Activated CD4-positive, alpha-beta T cell treated with anti-CD3 and anti-CD28 coated beads, Interleukin-2, Interleukin-4, amounts not matched to agents 100 ng/mL and 50 ng/mL, durations not matched to agents 16 hours and 8 hours (primary cell): ENCODE measurements at regions not wholly inside any gene's neighbourhood (a gene's known extent, or its start where the extent isn't known, plus 50 kb on each side); places are given as distances from the start of the nearest gene placed in this dataset.
A peak's percentile ranks its signal among the peaks of the same experiment; 100 is the strongest.
"Not testable (repeated sequence)": the region's sequence is repeated elsewhere in the genome, so short reads cannot be mapped to it uniquely, and the experiment has no call there.

Experiments
- DNase-seq: peaks from one replicate; pipeline ENCODE4 v3.0.0-alpha.2; 2020; ENCODE audit warnings: low spot score

- DNase-seq: no peak
Measured at GRCh38 chr2:58608146-58608545, 367.0 kb upstream of the FANCL start.

- DNase-seq: no peak
Measured at GRCh38 chr2:58607448-58607847, 366.3 kb upstream of the FANCL start.

- no peak for DNase-seq
Measured at GRCh38 chr2:58606799-58607198, 365.7 kb upstream of the FANCL start.

- no peak for DNase-seq
Measured at GRCh38 chr2:58604096-58604495, 363.0 kb upstream of the FANCL start.

- DNase-seq: no peak
Measured at GRCh38 chr2:58601017-58601416, 359.9 kb upstream of the FANCL start.

GRCh38 chr2:58598171-58598570 is 357.0 kb upstream of the FANCL start:
- DNase-seq: no peak

- no peak for DNase-seq
Measured at GRCh38 chr2:58595714-58596113, 354.6 kb upstream of the FANCL start.

GRCh38 chr2:58594762-58595161 is 353.6 kb upstream of the FANCL start:
- DNase-seq: no peak

GRCh38 chr2:58594175-58594574 is 353.1 kb upstream of the FANCL start:
- DNase-seq: no peak

GRCh38 chr2:58586178-58586577 is 345.1 kb upstream of the FANCL start:
- not testable (repeated sequence) for DNase-seq

- DNase-seq: no peak
Measured at GRCh38 chr2:58585233-58585632, 344.1 kb upstream of the FANCL start.

- no peak for DNase-seq
Measured at GRCh38 chr2:58584606-58585118, 343.5 kb upstream of the FANCL start.

GRCh38 chr2:58578276-58578675 is 337.2 kb upstream of the FANCL start:
- DNase-seq: no peak

- no peak for DNase-seq
Measured at GRCh38 chr2:58574873-58575272, 333.7 kb upstream of the FANCL start.

- DNase-seq: no peak
Measured at GRCh38 chr2:58572731-58573130, 331.6 kb upstream of the FANCL start.

- peak; percentile 40 for DNase-seq
Measured at GRCh38 chr2:58571181-58571852, 330.2 kb upstream of the FANCL start.

- DNase-seq: no peak
Measured at GRCh38 chr2:58569475-58570185, 328.5 kb upstream of the FANCL start.

- DNase-seq: no peak
Measured at GRCh38 chr2:58568901-58569300, 327.8 kb upstream of the FANCL start.

- DNase-seq: no peak
Measured at GRCh38 chr2:58562276-58562675, 321.2 kb upstream of the FANCL start.

GRCh38 chr2:58560531-58560930 is 319.4 kb upstream of the FANCL start:
- no peak for DNase-seq

- DNase-seq: no peak
Measured at GRCh38 chr2:58558881-58559280, 317.8 kb upstream of the FANCL start.

GRCh38 chr2:58557176-58557575 is 316.1 kb upstream of the FANCL start:
- no peak for DNase-seq

- no peak for DNase-seq
Measured at GRCh38 chr2:58553937-58554336, 312.8 kb upstream of the FANCL start.

- DNase-seq: no peak
Measured at GRCh38 chr2:58553522-58553921, 312.4 kb upstream of the FANCL start.
